Tibial nerve (tissue), 3 donors: ENCODE measurements at regions not wholly inside any gene's neighbourhood (a gene's known extent, or its start where the extent isn't known, plus 50 kb on each side); places are given as distances from the start of the nearest gene placed in this dataset.

Experiments
- POLR2A ChIP-seq, 2 donors: fragments of 450-650 bp; IDR thresholded peaks; one replicate each; pipeline ENCODE4 v1.6.1; 2017; ENCODE audit warnings: antibody characterized with exemption in 2 of 2, mild to moderate bottlenecking in 2 of 2, moderate library complexity in 2 of 2
- TF ChIP-seq, protein P1 (sequence below), 5 experiments: fragments of 200-600 bp in 3 of 5; fragments of 450-650 bp in 2 of 5; sonication (generic) in 3 of 5; IDR thresholded peaks; one replicate each; pipeline ENCODE4 v1.5.1; 2016 to 2019; ENCODE audit warnings: antibody characterized with exemption in 5 of 5, mild to moderate bottlenecking in 3 of 5, moderate library complexity in 2 of 5

DNA sequence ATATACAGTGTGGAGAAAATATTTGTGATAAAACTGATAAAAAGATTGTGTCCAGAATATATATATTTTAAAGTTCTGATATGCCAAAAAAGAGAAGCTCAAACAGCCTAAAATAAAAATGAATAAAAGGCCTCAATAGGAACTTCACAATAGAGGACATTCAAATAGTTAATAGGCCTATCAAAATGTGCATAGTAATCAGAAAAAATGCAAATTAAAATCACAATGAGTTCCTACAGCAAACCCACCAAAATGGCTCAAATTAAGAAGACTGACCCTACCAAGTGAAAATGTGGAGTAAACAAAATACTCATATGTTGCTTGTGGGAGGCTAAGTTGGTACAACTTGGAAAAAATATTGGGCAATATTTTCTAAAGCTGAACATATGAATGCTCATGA is 57.6 kb upstream of the COG2 start:
- no peak for TF ChIP-seq POLR2A (IDR thresholded peaks at IDR 0.05)
- TF ChIP-seq, protein P1, sequence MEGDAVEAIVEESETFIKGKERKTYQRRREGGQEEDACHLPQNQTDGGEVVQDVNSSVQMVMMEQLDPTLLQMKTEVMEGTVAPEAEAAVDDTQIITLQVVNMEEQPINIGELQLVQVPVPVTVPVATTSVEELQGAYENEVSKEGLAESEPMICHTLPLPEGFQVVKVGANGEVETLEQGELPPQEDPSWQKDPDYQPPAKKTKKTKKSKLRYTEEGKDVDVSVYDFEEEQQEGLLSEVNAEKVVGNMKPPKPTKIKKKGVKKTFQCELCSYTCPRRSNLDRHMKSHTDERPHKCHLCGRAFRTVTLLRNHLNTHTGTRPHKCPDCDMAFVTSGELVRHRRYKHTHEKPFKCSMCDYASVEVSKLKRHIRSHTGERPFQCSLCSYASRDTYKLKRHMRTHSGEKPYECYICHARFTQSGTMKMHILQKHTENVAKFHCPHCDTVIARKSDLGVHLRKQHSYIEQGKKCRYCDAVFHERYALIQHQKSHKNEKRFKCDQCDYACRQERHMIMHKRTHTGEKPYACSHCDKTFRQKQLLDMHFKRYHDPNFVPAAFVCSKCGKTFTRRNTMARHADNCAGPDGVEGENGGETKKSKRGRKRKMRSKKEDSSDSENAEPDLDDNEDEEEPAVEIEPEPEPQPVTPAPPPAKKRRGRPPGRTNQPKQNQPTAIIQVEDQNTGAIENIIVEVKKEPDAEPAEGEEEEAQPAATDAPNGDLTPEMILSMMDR (IDR thresholded peaks at IDR 0.05), result no peak
